ENCODE measurements at regions not wholly inside any gene's neighbourhood (a gene's known extent, or its start where the extent isn't known, plus 50 kb on each side); places are given as distances from the start of the nearest gene placed in this dataset.
"Not testable (repeated sequence)": the region's sequence is repeated elsewhere in the genome, so short reads cannot be mapped to it uniquely, and the experiment has no call there.

DNA sequence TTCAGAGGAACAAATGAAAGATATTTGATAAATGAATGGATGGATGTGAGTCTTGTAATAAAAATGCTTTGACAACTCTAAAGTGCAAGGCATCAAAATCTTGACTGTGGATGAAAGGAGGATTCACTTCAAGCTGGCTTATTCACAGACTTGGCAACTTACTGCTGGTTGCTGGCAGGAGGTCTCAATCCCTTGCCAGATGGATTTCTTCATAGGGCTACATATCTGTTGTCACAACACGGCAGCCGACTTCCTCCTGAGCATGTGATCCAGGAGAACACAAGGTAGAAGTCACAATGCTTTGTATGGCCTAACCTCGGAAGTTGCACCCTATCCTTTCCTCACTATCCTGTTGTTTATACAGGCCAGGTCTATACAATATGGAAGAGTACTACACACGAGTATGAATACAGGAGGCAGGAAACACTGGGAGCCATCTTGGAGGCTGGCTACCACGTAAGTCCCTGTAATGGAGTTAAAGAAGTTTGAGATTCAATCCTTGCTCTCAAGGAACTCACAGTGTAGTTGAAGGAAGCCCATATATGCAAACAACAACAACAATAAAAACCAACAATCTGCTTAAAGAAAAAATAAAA lies 97.9 kb downstream of the ID4 start:
- Histone ChIP-seq H3K9me3 (ENCODE audit: control insufficient read depth, insufficient read depth, low read length) (no peaks in the 10 kb centered on the region), H3K79me2 (ENCODE audit: control insufficient read depth, low read length) (no peaks in the 10 kb centered on the region), H3K4me2 (ENCODE audit: low read length) (no peak overlapping the region), H3K9me2 (replicated peaks; ENCODE audit: control insufficient read depth, low read length) (no peaks in the 10 kb centered on the region), H4K20me1 (ENCODE audit: control insufficient read depth, insufficient read depth, low read depth, low read length) (no peaks in the 10 kb centered on the region), H3K36me3 (ENCODE audit: control insufficient read depth, low read length) (no peaks in the 10 kb centered on the region), H3K4me1 (ENCODE audit: control insufficient read depth, low read length) (no peaks in the 10 kb centered on the region), H3K27me3 (ENCODE audit: control insufficient read depth, low read length) (no peaks in the 10 kb centered on the region), H3F3A (ENCODE audit: control insufficient read depth, insufficient read depth) (no peaks in the 10 kb centered on the region), H3K27ac (ENCODE audit: low read depth, low read length) (no peak overlapping the region), H3K4me3 (ENCODE audit: low read length) (no peak overlapping the region)
- TF ChIP-seq EZH2phosphoT487 (IDR thresholded peaks at IDR 0.05; ENCODE audit: borderline replicate concordance, low read length): no peak
- TF ChIP-seq, protein P1, sequence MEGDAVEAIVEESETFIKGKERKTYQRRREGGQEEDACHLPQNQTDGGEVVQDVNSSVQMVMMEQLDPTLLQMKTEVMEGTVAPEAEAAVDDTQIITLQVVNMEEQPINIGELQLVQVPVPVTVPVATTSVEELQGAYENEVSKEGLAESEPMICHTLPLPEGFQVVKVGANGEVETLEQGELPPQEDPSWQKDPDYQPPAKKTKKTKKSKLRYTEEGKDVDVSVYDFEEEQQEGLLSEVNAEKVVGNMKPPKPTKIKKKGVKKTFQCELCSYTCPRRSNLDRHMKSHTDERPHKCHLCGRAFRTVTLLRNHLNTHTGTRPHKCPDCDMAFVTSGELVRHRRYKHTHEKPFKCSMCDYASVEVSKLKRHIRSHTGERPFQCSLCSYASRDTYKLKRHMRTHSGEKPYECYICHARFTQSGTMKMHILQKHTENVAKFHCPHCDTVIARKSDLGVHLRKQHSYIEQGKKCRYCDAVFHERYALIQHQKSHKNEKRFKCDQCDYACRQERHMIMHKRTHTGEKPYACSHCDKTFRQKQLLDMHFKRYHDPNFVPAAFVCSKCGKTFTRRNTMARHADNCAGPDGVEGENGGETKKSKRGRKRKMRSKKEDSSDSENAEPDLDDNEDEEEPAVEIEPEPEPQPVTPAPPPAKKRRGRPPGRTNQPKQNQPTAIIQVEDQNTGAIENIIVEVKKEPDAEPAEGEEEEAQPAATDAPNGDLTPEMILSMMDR (IDR thresholded peaks at IDR 0.05; ENCODE audit: low read depth, low read length, poor library complexity, severe bottlenecking): no peak

DNA sequence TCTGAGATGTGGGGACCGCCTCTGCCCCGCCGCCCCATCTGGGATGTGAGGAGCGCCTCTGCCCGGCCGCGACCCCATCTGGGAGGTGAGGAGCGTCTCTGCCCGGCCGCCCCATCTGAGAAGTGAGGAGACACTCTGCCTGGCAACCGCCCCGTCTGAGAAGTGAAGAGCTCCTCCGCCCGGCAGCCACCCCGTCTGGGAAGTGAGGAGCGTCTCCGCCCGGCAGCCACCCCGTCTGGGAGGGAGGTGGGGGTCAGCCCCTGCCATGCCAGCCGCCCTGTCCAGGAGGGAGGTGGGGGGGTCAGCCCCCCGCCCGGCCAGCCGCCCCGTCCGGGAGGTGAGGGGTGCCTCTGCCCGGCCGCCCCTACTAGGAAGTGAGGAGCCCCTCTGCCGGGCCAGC lies 102.2 kb downstream of the ID4 start:
- not testable (repeated sequence) for H3K4me2 ChIP-seq (ENCODE audit: low read length); H3K36me3 ChIP-seq (ENCODE audit: control insufficient read depth, low read length); H3F3A ChIP-seq (ENCODE audit: control insufficient read depth, insufficient read depth); H3K27ac ChIP-seq (ENCODE audit: low read depth, low read length); H3K9me2 ChIP-seq (replicated peaks; ENCODE audit: control insufficient read depth, low read length); H3K79me2 ChIP-seq (ENCODE audit: control insufficient read depth, low read length); H3K4me3 ChIP-seq (ENCODE audit: low read length); H3K9me3 ChIP-seq (ENCODE audit: control insufficient read depth, insufficient read depth, low read length); H3K4me1 ChIP-seq (ENCODE audit: control insufficient read depth, low read length); H3K27me3 ChIP-seq (ENCODE audit: control insufficient read depth, low read length); H4K20me1 ChIP-seq (ENCODE audit: control insufficient read depth, insufficient read depth, low read depth, low read length)

DNA sequence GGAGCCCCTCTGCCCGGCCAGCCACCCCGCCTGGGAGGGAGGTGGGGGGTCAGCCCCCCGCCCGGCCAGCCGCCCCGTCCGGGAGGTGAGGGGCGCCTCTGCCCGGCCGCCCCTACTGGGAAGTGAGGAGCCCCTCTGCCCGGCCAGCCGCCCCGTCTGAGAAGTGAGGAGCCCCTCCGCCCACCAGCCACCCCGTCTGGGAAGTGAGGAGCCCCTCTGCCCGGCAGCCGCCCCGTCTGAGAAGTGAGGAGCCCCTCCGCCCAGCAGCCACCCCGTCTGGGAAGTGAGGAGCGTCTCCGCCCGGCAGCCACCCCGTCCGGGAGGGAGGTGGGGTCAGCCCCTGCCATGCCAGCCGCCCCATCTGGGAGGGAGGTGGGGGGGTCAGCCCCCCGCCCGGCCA lies 102.8 kb downstream of the ID4 start:
- H3F3A ChIP-seq (ENCODE audit: control insufficient read depth, insufficient read depth); H3K4me2 ChIP-seq (ENCODE audit: low read length); H3K4me3 ChIP-seq (ENCODE audit: low read length); H3K79me2 ChIP-seq (ENCODE audit: control insufficient read depth, low read length); H3K9me2 ChIP-seq (replicated peaks; ENCODE audit: control insufficient read depth, low read length); H3K27ac ChIP-seq (ENCODE audit: low read depth, low read length); H3K27me3 ChIP-seq (ENCODE audit: control insufficient read depth, low read length); H4K20me1 ChIP-seq (ENCODE audit: control insufficient read depth, insufficient read depth, low read depth, low read length); H3K36me3 ChIP-seq (ENCODE audit: control insufficient read depth, low read length); H3K9me3 ChIP-seq (ENCODE audit: control insufficient read depth, insufficient read depth, low read length); H3K4me1 ChIP-seq (ENCODE audit: control insufficient read depth, low read length): not testable (repeated sequence)

DNA sequence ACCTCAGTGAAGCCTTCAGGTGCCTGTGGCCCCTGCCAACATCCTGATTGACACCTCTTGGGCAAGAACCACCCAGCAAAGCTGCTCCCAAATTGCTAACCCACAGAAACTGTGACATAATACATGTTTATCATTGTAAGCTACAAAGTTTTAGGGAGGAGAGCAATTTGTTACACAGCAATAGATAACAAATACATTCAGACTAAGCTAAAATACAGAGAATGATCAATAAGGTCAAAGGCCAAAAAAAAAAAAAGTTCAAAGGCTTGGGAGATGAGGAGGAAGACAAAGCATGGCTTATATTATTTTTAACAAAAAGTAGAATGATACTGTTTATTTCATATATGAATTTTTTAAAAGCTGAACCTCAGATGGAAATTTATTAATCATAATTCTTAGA lies 105.9 kb downstream of the ID4 start:
- no peak for TF ChIP-seq EZH2phosphoT487 (IDR thresholded peaks at IDR 0.05; ENCODE audit: borderline replicate concordance, low read length)
- TF ChIP-seq, protein P1 (IDR thresholded peaks at IDR 0.05; ENCODE audit: low read depth, low read length, poor library complexity, severe bottlenecking): no peak
- Histone ChIP-seq H3K27ac (ENCODE audit: low read depth, low read length) (no peak overlapping the region), H3K4me2 (ENCODE audit: low read length) (no peak overlapping the region), H3K9me3 (ENCODE audit: control insufficient read depth, insufficient read depth, low read length) (no peaks in the 10 kb centered on the region), H4K20me1 (ENCODE audit: control insufficient read depth, insufficient read depth, low read depth, low read length) (no peaks in the 10 kb centered on the region), H3K4me1 (ENCODE audit: control insufficient read depth, low read length) (no peaks in the 10 kb centered on the region), H3K79me2 (ENCODE audit: control insufficient read depth, low read length) (no peaks in the 10 kb centered on the region), H3K36me3 (ENCODE audit: control insufficient read depth, low read length) (no peaks in the 10 kb centered on the region), H3K4me3 (ENCODE audit: low read length) (no peak overlapping the region), H3K9me2 (replicated peaks; ENCODE audit: control insufficient read depth, low read length) (no peaks in the 10 kb centered on the region), H3F3A (ENCODE audit: control insufficient read depth, insufficient read depth) (no peaks in the 10 kb centered on the region), H3K27me3 (ENCODE audit: control insufficient read depth, low read length) (no peaks in the 10 kb centered on the region)

All from DOHH2 (cell line).